Stimulated activated memory B cell treated with anti-CD40 and anti-IgM and Interleukin-4, amounts not matched to agents 10 μg/mL and 1 μg/mL and 100 μg/mL, for 72 hours (primary cell): ENCODE measurements at regions not wholly inside any gene's neighbourhood (a gene's known extent, or its start where the extent isn't known, plus 50 kb on each side); places are given as distances from the start of the nearest gene placed in this dataset.

Experiments
- ATAC-seq: fragments of 150-1000 bp; cut with Tn5 transposase; 2 replicates; pipeline ENCODE4 v1.10.0; 2021
- H3K27ac Mint-ChIP-seq: one replicate; pipeline ENCODE4 v1.8.0; 2022; ENCODE audit warnings: mild to moderate bottlenecking, mixed read lengths
- H3K27me3 Mint-ChIP-seq: one replicate; pipeline ENCODE4 v1.8.0; 2022; ENCODE audit warnings: mixed read lengths
- H3K36me3 Mint-ChIP-seq: one replicate; pipeline ENCODE4 v1.8.0; 2022; ENCODE audit warnings: mixed read lengths
- H3K4me1 Mint-ChIP-seq: one replicate; pipeline ENCODE4 v1.8.0; 2022; ENCODE audit warnings: mixed read lengths
- H3K4me3 Mint-ChIP-seq: one replicate; pipeline ENCODE4 v1.8.0; 2022; ENCODE audit warnings: mild to moderate bottlenecking, moderate library complexity, mixed read lengths
- H3K9me3 Mint-ChIP-seq: one replicate; pipeline ENCODE4 v1.8.0; 2022; ENCODE audit warnings: mixed read lengths

- Mint-ChIP-seq H3K27ac (no peak overlapping the region), H3K4me1 (peaks cover 20% of the 10 kb centered on the region), H3K27me3 (peaks cover 37% of the 10 kb centered on the region), H3K4me3 (no peak overlapping the region), H3K9me3 (no peaks in the 10 kb centered on the region), H3K36me3 (no peaks in the 10 kb centered on the region)
- no peak for ATAC-seq
These were observed 54.1 kb upstream of the CHD6 start for GRCh38 chr20:41672282-41672681.

- H3K36me3 Mint-ChIP-seq = no peaks in the 10 kb centered on the region
- H3K4me3 Mint-ChIP-seq = no peak overlapping the region
- no peak overlapping the region for H3K27ac Mint-ChIP-seq
- ATAC-seq = no peak
- peaks cover 20% of the 10 kb centered on the region for H3K4me1 Mint-ChIP-seq
- H3K27me3 Mint-ChIP-seq = peaks cover 35% of the 10 kb centered on the region
- no peaks in the 10 kb centered on the region for H3K9me3 Mint-ChIP-seq
These were observed 53.0 kb upstream of the CHD6 start for GRCh38 chr20:41671143-41671542.

GRCh38 chr20:41670631-41671030, 52.5 kb upstream of the CHD6 start:
- Mint-ChIP-seq H3K4me1 (peaks cover 20% of the 10 kb centered on the region), H3K27ac (no peak overlapping the region), H3K27me3 (peaks cover 30% of the 10 kb centered on the region), H3K4me3 (no peak overlapping the region), H3K36me3 (no peaks in the 10 kb centered on the region), H3K9me3 (no peaks in the 10 kb centered on the region)
- ATAC-seq = no peak

- Mint-ChIP-seq H3K27ac (peak overlapping the region; percentile 22), H3K9me3 (no peaks in the 10 kb centered on the region), H3K4me1 (peaks cover 20% of the 10 kb centered on the region), H3K27me3 (peaks cover 21% of the 10 kb centered on the region), H3K36me3 (no peaks in the 10 kb centered on the region), H3K4me3 (no peak overlapping the region)
- no peak for ATAC-seq
These were observed 51.6 kb upstream of the CHD6 start for GRCh38 chr20:41669708-41670263.

- Mint-ChIP-seq H3K27me3 (peaks cover 21% of the 10 kb centered on the region), H3K27ac (no peak overlapping the region), H3K9me3 (no peaks in the 10 kb centered on the region), H3K36me3 (no peaks in the 10 kb centered on the region), H3K4me1 (peaks cover 17% of the 10 kb centered on the region), H3K4me3 (no peak overlapping the region)
- no peak for ATAC-seq
These were observed 50.0 kb upstream of the CHD6 start for GRCh38 chr20:41668057-41668749.
